Ishikawa (cell line): ENCODE measurements at regions not wholly inside any gene's neighbourhood (a gene's known extent, or its start where the extent isn't known, plus 50 kb on each side); places are given as distances from the start of the nearest gene placed in this dataset.

Experiments used
- CEBPB ChIP-seq: IDR thresholded peaks from 2 replicates; pipeline ENCODE4 v1.6.1; 2012
- CREB1 ChIP-seq: IDR thresholded peaks from 2 replicates; pipeline ENCODE4 v1.6.1; 2012; ENCODE audit warnings: low read depth
- EGR1 ChIP-seq: IDR thresholded peaks from 2 replicates; pipeline ENCODE4 v1.6.1; 2012
- EP300 ChIP-seq: IDR thresholded peaks from 2 replicates; pipeline ENCODE4 v1.6.1; 2012; ENCODE audit warnings: borderline replicate concordance
- FOXM1 ChIP-seq: IDR thresholded peaks from 2 replicates; pipeline ENCODE4 v1.6.1; 2012; ENCODE audit warnings: low read depth, borderline replicate concordance
- NFIC ChIP-seq: IDR thresholded peaks from 2 replicates; pipeline ENCODE4 v1.6.1; 2012
- RAD21 ChIP-seq: IDR thresholded peaks from 2 replicates; pipeline ENCODE4 v1.6.1; 2012; ENCODE audit warnings: low read depth
- TAF1 ChIP-seq: IDR thresholded peaks from 2 replicates; pipeline ENCODE4 v1.6.1; 2012; ENCODE audit warnings: low read depth, mild to moderate bottlenecking
- TCF12 ChIP-seq: IDR thresholded peaks from 2 replicates; pipeline ENCODE4 v1.6.1; 2012; ENCODE audit warnings: low read depth
- TEAD4 ChIP-seq: IDR thresholded peaks from 2 replicates; pipeline ENCODE4 v1.6.1; 2012
- YY1 ChIP-seq: IDR thresholded peaks from 2 replicates; pipeline ENCODE4 v1.6.1; 2012; ENCODE audit warnings: low read depth
- ZBTB7A ChIP-seq: IDR thresholded peaks from 2 replicates; pipeline ENCODE4 v1.6.1; 2012; ENCODE audit warnings: low read depth
- TF ChIP-seq, protein P1 (sequence below): IDR thresholded peaks from 2 replicates; pipeline ENCODE4 v1.6.1; 2012
- TF ChIP-seq, protein P2 (sequence below): IDR thresholded peaks from 2 replicates; pipeline ENCODE4 v1.6.1; 2012; ENCODE audit warnings: low read depth, mild to moderate bottlenecking
- TF ChIP-seq, protein P3 (sequence below): IDR thresholded peaks from 2 replicates; pipeline ENCODE4 v1.6.1; 2012

DNA sequence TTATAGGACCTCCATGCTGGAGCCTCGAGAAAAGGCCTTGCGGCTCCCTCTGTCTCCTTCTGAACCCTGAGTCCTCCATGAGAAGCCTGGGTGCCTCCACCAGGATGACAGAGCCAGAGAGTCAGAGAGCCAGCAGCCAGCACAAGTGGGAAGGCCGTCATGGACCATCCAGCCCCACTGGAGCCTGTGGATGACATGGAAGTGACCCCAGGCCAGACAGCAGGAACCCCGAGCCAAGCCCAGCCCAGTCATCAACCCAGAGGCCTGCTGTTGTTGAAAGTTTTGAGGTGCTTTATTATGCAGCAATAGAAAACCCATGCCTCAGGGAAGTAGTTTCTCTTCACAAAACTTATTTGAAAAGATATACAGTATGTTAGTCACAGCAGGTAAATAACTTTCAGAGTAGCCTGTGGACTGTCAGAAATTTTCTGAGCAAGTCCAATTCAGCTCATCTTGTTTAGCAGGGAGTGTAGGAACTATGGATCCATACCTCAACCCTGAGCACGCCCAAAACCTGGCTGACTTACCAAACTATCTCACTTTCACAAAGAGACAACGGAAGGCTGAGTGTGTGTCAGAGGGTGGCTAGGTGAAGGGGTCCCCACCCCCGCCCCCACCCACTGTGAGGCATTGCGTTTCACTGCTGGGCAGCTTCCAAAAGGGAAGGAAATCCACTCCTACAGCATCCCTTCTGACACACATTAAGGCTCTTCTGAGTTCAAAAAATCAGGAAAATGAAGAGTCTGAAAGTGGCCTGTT is 79.9 kb upstream of the NDUFV2 start:
- no peak for TF ChIP-seq FOXM1
- no peak for TF ChIP-seq CREB1
- no peak for TF ChIP-seq EP300
- TF ChIP-seq ZBTB7A, result no peak
- TF ChIP-seq NFIC, result no peak
- TF ChIP-seq RAD21, result no peak

DNA sequence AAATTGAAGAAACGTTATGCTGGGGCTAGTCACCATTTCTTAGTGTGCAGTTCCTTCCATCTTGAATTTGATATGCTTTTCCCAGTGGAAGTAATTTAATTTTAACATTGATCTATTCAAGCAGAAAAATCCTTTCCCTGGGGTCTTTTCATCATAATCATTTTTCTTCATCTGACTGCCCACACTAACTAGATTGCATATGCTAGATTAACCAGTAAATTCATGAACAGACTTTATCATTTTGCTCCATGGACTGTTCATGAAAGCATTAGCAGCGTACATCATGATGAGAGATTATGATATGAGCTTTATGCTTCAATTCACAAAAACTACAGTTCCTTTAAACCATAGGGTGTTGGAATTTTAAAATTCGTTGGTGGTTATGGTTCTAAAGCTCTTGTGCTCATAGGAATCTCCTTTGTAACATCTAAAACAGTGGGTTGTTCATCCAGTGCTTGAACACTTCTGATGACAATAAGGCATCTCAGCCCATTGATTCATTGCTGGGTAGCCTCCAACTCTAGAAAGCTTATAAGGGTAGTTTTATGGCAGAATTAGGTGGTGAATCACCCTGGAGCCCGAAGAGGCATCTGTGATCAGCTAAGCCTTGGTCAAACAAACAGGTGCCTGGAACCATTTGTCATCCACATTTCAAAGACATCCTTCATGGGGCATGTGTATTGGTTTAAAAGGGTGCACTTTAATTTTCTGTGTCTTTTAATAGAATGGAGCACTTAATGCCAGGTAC is 77.2 kb upstream of the NDUFV2 start:
- TF ChIP-seq TCF12 (no peak), ZBTB7A (no peak)

DNA sequence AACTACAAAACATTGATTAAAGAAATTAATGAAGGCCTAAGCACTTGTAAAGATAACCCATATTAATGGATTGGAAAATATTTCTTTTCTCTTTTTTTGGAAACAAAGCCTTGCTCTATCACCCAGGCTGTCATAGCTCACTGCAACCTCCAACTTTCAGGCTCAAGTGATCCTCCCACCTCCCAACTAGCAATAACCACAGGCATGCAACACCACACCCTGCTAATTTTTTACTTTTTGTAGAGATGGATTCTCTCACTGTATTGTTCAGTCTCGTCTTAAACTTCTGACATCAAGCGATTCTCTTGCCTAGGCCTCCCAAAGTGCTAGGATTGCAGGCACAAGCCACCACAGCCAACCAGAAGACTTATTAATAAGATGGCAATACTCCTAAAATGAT is 73.4 kb upstream of the NDUFV2 start:
- TF ChIP-seq FOXM1 (no peak), NFIC (no peak), EGR1 (no peak), TCF12 (no peak), CREB1 (no peak), TAF1 (no peak), RAD21 (no peak), EP300 (no peak), YY1 (no peak), ZBTB7A (no peak), TEAD4 (no peak), CEBPB (no peak)
- TF ChIP-seq, protein P1, sequence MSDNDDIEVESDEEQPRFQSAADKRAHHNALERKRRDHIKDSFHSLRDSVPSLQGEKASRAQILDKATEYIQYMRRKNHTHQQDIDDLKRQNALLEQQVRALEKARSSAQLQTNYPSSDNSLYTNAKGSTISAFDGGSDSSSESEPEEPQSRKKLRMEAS, result no peak
- TF ChIP-seq, protein P2, sequence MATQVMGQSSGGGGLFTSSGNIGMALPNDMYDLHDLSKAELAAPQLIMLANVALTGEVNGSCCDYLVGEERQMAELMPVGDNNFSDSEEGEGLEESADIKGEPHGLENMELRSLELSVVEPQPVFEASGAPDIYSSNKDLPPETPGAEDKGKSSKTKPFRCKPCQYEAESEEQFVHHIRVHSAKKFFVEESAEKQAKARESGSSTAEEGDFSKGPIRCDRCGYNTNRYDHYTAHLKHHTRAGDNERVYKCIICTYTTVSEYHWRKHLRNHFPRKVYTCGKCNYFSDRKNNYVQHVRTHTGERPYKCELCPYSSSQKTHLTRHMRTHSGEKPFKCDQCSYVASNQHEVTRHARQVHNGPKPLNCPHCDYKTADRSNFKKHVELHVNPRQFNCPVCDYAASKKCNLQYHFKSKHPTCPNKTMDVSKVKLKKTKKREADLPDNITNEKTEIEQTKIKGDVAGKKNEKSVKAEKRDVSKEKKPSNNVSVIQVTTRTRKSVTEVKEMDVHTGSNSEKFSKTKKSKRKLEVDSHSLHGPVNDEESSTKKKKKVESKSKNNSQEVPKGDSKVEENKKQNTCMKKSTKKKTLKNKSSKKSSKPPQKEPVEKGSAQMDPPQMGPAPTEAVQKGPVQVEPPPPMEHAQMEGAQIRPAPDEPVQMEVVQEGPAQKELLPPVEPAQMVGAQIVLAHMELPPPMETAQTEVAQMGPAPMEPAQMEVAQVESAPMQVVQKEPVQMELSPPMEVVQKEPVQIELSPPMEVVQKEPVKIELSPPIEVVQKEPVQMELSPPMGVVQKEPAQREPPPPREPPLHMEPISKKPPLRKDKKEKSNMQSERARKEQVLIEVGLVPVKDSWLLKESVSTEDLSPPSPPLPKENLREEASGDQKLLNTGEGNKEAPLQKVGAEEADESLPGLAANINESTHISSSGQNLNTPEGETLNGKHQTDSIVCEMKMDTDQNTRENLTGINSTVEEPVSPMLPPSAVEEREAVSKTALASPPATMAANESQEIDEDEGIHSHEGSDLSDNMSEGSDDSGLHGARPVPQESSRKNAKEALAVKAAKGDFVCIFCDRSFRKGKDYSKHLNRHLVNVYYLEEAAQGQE, result no peak
- TF ChIP-seq, protein P3, sequence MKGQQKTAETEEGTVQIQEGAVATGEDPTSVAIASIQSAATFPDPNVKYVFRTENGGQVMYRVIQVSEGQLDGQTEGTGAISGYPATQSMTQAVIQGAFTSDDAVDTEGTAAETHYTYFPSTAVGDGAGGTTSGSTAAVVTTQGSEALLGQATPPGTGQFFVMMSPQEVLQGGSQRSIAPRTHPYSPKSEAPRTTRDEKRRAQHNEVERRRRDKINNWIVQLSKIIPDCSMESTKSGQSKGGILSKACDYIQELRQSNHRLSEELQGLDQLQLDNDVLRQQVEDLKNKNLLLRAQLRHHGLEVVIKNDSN, result no peak

DNA sequence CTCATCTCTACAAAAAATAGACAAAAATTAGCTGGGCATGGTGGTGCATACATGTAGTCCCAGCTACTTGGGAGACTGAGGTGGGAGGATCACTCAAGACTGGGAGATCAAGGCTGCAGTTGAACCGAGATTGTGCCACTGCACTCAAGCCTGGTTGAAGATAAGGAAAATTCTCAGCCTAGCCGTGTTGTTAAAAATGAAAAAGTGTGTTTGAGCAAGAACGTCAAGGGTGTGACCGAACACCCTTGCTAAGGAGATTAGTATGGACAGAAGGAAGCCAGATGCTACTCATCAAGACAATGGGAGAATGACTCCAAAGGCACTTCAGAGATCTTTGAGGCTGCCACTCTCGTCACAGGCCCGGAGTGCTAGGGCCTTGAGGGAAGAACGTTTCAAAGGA is 70.0 kb upstream of the NDUFV2 start:
- no peak for TF ChIP-seq TEAD4
- TF ChIP-seq, protein P3, result no peak
- no peak for TF ChIP-seq FOXM1
- TF ChIP-seq CEBPB, result no peak
- TF ChIP-seq EGR1, result no peak
- no peak for TF ChIP-seq ZBTB7A
- no peak for TF ChIP-seq NFIC
- TF ChIP-seq TCF12, result no peak
- TF ChIP-seq, protein P1, result no peak
- no peak for TF ChIP-seq RAD21

DNA sequence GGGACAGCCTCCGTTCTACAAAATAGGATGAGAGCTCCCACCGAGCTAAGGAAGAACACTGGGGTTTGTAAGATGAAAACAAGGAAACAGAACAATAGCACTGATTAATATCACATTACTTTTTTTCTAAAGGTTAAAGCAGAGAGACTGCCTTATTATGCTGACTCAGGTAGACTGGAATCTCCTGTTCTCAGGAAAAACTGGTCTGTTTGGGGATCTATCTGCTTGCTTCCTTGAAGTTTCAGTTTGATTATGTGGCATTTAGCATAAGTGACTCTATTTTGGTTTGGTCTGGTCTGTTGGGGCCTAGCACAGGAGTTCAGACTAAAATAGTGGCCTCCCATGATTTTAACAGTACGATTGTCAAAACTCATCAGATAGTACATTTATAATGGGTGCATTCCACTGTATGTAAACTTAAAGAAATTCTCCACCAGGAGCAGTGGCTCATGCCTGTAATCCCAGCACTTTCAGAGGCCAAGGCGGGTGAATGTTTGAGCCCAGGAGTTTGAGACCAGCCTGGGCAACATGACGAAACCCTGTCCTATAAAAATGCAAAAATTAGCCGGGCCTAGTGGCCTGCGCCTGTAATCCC is 64.1 kb upstream of the NDUFV2 start:
- TF ChIP-seq TEAD4 (peak; percentile 16; the same call in 1 of the 2 replicates), ZBTB7A (no peak)

DNA sequence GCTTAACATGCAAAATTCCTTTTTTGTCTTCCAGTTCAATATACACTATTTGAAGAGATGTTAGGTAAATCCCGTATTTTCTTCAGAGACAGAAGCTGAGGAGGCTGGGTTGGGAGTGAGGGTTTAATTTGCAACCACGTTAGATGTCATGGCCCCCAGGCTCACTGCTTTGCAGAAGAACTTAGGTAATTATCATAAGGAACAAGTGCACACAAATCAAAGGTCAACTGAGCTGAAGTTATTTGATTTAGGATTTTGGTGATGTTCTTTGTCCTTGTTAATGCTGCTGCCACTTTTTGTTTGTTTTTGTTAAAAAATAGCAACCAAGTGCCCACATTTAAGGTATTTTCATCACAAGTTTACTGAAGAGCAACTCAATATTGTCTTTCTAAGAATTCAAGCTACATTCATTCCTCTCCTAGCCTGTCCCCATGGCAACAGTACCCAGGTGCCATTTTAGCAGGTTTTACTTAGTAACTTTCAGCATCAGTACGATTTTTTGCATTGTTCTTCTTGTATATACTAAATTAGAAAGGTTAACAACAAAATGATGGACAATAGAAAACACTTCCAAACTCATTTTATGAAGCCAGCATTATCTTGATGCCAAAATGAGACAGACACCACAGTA is 62.9 kb upstream of the NDUFV2 start:
- TF ChIP-seq, protein P3, result no peak
- TF ChIP-seq RAD21, result no peak
- no peak for TF ChIP-seq TCF12
- no peak for TF ChIP-seq FOXM1
